Peyer's patch (tissue), 4 donors: ENCODE measurements at regions not wholly inside any gene's neighbourhood (a gene's known extent, or its start where the extent isn't known, plus 50 kb on each side); places are given as distances from the start of the nearest gene placed in this dataset.

Source experiments
- DNase-seq, 3 donors: peaks; one replicate each; pipeline ENCODE4 v3.0.0-alpha.2; 2017 to 2019
- H3K27ac ChIP-seq, 4 donors: fragments of 200-600 bp; sonication (generic); one replicate each; pipeline ENCODE4 v1.5.1; 2016 to 2019
- H3K27me3 ChIP-seq, 2 donors: fragments of 200-600 bp; sonication (generic); one replicate each; pipeline ENCODE4 v1.5.1; 2019
- H3K36me3 ChIP-seq, 3 donors: fragments of 200-600 bp; sonication (generic); one replicate each; pipeline ENCODE4 v1.5.1; 2016 to 2019
- H3K4me1 ChIP-seq, 4 donors: fragments of 200-600 bp; sonication (generic); one replicate each; pipeline ENCODE4 v1.5.1; 2016 to 2019
- H3K4me3 ChIP-seq, 4 donors: fragments of 200-600 bp; sonication (generic); 1 replicate in 3 of 4; 2 replicates in 1 of 4; pipeline ENCODE4 v1.5.1; 2016 to 2019; ENCODE audit warnings: mild to moderate bottlenecking in 1 of 4
- H3K9me3 ChIP-seq, 4 donors: fragments of 200-600 bp; sonication (generic); one replicate each; pipeline ENCODE4 v1.5.1; 2016 to 2019; ENCODE audit warnings: mild to moderate bottlenecking in 1 of 4
- POLR2A ChIP-seq, 2 donors: fragments of 450-650 bp; IDR thresholded peaks; one replicate each; pipeline ENCODE4 v1.5.1; 2017; ENCODE audit warnings: antibody characterized with exemption in 2 of 2, mild to moderate bottlenecking in 2 of 2, moderate library complexity in 2 of 2
- TF ChIP-seq, protein P1 (sequence below), 6 experiments: fragments of 450-650 bp in 4 of 6; fragments of 200-600 bp in 2 of 6; sonication (generic) in 1 of 6; IDR thresholded peaks; one replicate each; pipeline ENCODE4 v1.5.1; 2017 to 2019; ENCODE audit warnings: antibody characterized with exemption in 6 of 6, mild to moderate bottlenecking in 3 of 6, moderate library complexity in 1 of 6

DNA sequence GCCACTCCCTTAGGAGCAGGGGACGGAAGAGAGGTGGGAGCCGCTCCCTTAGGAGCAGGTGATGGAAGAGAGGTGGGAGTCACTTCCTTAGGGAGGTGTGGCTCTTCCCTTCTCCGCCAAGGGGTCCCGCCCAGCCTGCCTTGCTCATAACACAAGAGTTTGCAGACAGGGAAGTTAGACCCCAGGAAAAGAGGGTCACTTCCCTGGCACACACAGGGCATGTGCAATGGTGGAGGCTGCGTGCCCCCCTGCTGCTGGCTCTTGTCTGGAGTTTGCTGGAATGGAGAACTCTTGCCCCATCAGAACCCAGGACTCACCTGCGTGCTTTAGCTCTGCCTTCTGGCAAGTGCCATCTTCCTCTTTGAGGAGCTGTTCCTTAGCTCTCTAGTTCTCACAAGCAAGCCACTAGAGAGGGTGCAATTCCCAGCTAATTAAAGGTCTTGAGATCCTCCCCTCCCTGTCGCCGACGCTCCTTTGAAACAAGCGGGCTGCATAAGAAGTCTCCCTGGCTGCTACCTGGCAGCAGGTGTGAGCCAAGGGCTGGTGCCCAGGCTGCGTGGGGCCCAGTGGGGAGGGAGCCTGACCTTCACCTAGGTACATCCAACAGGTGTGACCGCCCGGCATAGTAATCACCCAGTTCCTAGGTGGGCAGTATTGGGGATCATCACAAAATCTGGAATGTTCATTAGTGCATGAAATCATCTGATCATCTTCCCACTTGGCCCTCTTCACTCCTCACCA lies 281.6 kb downstream of the ZNF536 start:
- no peaks in the 10 kb centered on the region for H3K9me3 ChIP-seq
- no peak for TF ChIP-seq POLR2A (IDR thresholded peaks at IDR 0.05)
- TF ChIP-seq, protein P1, sequence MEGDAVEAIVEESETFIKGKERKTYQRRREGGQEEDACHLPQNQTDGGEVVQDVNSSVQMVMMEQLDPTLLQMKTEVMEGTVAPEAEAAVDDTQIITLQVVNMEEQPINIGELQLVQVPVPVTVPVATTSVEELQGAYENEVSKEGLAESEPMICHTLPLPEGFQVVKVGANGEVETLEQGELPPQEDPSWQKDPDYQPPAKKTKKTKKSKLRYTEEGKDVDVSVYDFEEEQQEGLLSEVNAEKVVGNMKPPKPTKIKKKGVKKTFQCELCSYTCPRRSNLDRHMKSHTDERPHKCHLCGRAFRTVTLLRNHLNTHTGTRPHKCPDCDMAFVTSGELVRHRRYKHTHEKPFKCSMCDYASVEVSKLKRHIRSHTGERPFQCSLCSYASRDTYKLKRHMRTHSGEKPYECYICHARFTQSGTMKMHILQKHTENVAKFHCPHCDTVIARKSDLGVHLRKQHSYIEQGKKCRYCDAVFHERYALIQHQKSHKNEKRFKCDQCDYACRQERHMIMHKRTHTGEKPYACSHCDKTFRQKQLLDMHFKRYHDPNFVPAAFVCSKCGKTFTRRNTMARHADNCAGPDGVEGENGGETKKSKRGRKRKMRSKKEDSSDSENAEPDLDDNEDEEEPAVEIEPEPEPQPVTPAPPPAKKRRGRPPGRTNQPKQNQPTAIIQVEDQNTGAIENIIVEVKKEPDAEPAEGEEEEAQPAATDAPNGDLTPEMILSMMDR (IDR thresholded peaks at IDR 0.05): no peak
- H3K27me3 ChIP-seq: no peaks in the 10 kb centered on the region
- no peak overlapping the region for H3K4me3 ChIP-seq
- no peak overlapping the region for H3K27ac ChIP-seq
- no peaks in the 10 kb centered on the region for H3K36me3 ChIP-seq
- DNase-seq: no peak
- H3K4me1 ChIP-seq: no peaks in the 10 kb centered on the region

DNA sequence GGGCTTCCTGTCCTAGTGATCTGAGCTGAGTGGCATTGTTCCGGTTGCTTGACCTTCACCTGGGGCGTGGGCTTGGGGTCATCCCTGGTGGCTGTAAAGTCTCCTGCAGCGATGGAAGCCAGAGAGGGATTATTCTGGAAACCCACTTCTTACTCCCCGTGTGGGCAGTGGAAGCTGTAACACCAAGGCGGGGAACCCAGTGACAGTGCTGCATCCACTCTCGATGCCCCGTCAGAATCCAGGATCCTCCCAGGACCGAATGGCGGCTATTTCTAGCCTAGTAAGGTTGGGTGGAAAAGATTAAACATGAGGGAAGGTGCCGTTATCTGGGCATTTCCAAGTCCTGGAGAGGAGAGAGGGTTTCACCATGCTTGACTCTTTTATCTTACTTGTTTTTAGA lies 280.6 kb downstream of the ZNF536 start:
- Histone ChIP-seq H3K36me3 (no peaks in the 10 kb centered on the region), H3K9me3 (no peaks in the 10 kb centered on the region), H3K4me1 (no peaks in the 10 kb centered on the region), H3K27me3 (no peaks in the 10 kb centered on the region), H3K27ac (no peak overlapping the region), H3K4me3 (no peak overlapping the region)
- no peak for TF ChIP-seq POLR2A (IDR thresholded peaks at IDR 0.05)
- TF ChIP-seq, protein P1 (IDR thresholded peaks at IDR 0.05): no peak
- no peak for DNase-seq

DNA sequence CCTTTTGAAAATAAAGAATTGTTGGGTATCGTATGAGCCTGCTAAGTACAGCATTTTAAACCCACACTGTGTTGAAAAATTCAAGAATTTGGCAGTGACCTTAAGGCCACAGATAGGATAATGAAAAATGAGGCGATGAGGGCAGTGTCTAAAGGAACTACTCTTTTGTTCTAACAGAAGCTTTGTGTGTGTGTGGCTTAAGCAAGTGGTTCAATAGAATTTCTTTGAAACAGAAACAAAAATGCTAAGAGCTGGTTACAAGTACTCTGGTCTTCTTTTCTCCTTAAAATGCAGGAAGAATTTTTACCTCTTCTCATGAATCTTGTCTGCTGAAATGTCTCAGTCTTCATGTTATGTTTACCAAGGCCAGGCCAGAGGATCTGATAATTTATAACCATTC lies 279.5 kb downstream of the ZNF536 start:
- Histone ChIP-seq H3K36me3 (no peaks in the 10 kb centered on the region), H3K4me3 (no peak overlapping the region), H3K27me3 (no peaks in the 10 kb centered on the region), H3K27ac (no peak overlapping the region), H3K9me3 (no peaks in the 10 kb centered on the region), H3K4me1 (no peaks in the 10 kb centered on the region)
- no peak for DNase-seq
- TF ChIP-seq, protein P1 (IDR thresholded peaks at IDR 0.05): no peak
- TF ChIP-seq POLR2A (IDR thresholded peaks at IDR 0.05): no peak

- Histone ChIP-seq H3K27me3 (no peaks in the 10 kb centered on the region), H3K27ac (no peak overlapping the region), H3K9me3 (no peaks in the 10 kb centered on the region), H3K4me3 (no peak overlapping the region), H3K4me1 (no peaks in the 10 kb centered on the region), H3K36me3 (no peaks in the 10 kb centered on the region)
- DNase-seq: no peak
- TF ChIP-seq, protein P1 (IDR thresholded peaks at IDR 0.05): no peak
- no peak for TF ChIP-seq POLR2A (IDR thresholded peaks at IDR 0.05)
These were observed 278.9 kb downstream of the ZNF536 start for GRCh38 chr19:30651066-30651465.

DNA sequence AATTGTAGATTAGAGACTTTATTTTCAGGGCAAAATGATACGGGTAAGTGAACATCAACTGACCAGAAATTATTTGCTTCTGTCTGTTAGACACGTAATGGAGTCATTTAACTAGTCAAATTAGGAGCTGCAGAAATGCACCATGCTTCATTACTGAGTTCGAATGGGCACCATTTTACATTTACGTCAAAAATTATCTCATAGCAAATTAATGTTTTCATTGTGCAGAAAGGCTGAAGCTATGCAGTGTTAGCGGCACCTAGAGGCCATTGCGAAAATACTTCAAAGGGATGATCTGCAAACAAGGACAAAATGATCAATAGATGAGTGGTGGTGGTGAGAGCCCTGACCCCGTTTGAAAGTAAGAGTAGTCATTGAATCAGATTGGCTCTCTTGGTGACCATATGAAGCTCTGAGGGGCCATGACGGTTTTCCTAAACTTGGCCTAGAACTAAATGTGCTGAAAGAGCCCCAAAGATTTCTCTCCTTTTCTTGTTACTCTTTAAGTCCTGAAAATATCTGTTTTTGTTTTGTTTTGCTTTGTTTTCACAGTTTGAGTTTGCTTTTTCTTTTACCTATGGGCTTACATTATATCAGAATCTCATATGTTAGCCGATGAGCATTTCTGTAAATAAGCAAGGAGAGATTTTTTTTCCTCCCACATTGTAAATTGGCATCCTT lies 277.9 kb downstream of the ZNF536 start:
- H3K4me3 ChIP-seq: no peak overlapping the region
- H3K4me1 ChIP-seq: no peaks in the 10 kb centered on the region
- H3K36me3 ChIP-seq: no peaks in the 10 kb centered on the region
- no peaks in the 10 kb centered on the region for H3K27me3 ChIP-seq
- no peak overlapping the region for H3K27ac ChIP-seq
- no peaks in the 10 kb centered on the region for H3K9me3 ChIP-seq
- DNase-seq: no peak
- TF ChIP-seq POLR2A (IDR thresholded peaks at IDR 0.05): no peak
- TF ChIP-seq, protein P1 (IDR thresholded peaks at IDR 0.05): peak in 4 of 6 experiments; percentile 51 to 66 (median 62)
